ENCODE measurements at regions not wholly inside any gene's neighbourhood (a gene's known extent, or its start where the extent isn't known, plus 50 kb on each side); places are given as distances from the start of the nearest gene placed in this dataset.

- TF ChIP-seq POLR2AphosphoS5 (IDR thresholded peaks at IDR 0.05; ENCODE audit: low read depth) (no peak), CTCF (IDR thresholded peaks at IDR 0.05; ENCODE audit: insufficient read depth, low read length) (no peak), REST (IDR thresholded peaks at IDR 0.05; ENCODE audit: insufficient replicate concordance, low read depth) (no peak)
These were observed 985.4 kb upstream of the AGA start for GRCh38 chr4:178427663-178428062.

All from HL-60 (cell line).